IMR-90 (cell line): ENCODE measurements at regions not wholly inside any gene's neighbourhood (a gene's known extent, or its start where the extent isn't known, plus 50 kb on each side); places are given as distances from the start of the nearest gene placed in this dataset.

Source experiments
- ATAC-seq: fragments of 200-7000 bp; cut with Tn5 transposase; 2 replicates; pipeline ENCODE4 v1.9.1; 2020; ENCODE audit warnings: low read depth, mild to moderate bottlenecking, moderate library complexity
- BruUV-seq: library from RNA; stranded (reverse); fragments of 400-500 nt; replicated peaks from 2 replicates; lab custom pipeline; 2021; lab: Mats Ljungman, UMichigan
- CTCF ChIA-PET: fragments of 300-600 bp; formaldehyde crosslinking; extraction: SDS; loops from one replicate; lab custom pipeline; 2021; ENCODE audit warnings: antibody characterized with exemption; lab: Yijun Ruan, JAX
- POLR2A ChIA-PET: fragments of 300-600 bp; sonication (Branson Sonifier 250); formaldehyde crosslinking; loops from one replicate; lab custom pipeline; 2022; ENCODE audit warnings: antibody characterized with exemption; ENCODE audit not compliant: unreplicated experiment; lab: Charles Lee
- DNase-seq: peaks from one replicate; pipeline ENCODE4 v3.0.0; 2013
- H2AFZ ChIP-seq: replicated peaks from 2 replicates; pipeline ENCODE3; 2013; ENCODE audit warnings: low read length, mild to moderate bottlenecking; ENCODE audit not compliant: poor library complexity
- H2AK5ac ChIP-seq: 2 replicates; pipeline ENCODE4 v1.6.1; 2013; ENCODE audit warnings: low read depth, low read length, inconsistent platforms
- H2AK9ac ChIP-seq: replicated peaks from 2 replicates; pipeline ENCODE3; 2013; ENCODE audit warnings: mild to moderate bottlenecking, low read depth, low read length, moderate library complexity; ENCODE audit not compliant: poor library complexity
- H2BK120ac ChIP-seq: 2 replicates; pipeline ENCODE4 v1.6.1; 2013; ENCODE audit warnings: low read depth, low read length, inconsistent platforms
- H2BK15ac ChIP-seq: 3 replicates; pipeline ENCODE4 v1.6.1; 2013; ENCODE audit warnings: low read depth, low read length, inconsistent platforms
- H2BK20ac ChIP-seq: 2 replicates; pipeline ENCODE4 v1.6.1; 2013; ENCODE audit warnings: low read depth, mild to moderate bottlenecking, inconsistent platforms, low read length, moderate library complexity
- H2BK5ac ChIP-seq: 2 replicates; pipeline ENCODE4 v1.6.1; 2013; ENCODE audit warnings: mild to moderate bottlenecking, low read depth, low read length, inconsistent platforms; ENCODE audit not compliant: poor library complexity, severe bottlenecking
- H3K14ac ChIP-seq: replicated peaks from 2 replicates; pipeline ENCODE4 v1.6.1; 2013; ENCODE audit warnings: low read depth, low read length, inconsistent platforms
- H3K18ac ChIP-seq: 2 replicates; pipeline ENCODE4 v1.6.1; 2013; ENCODE audit warnings: low read depth, low read length, control low read depth
- H3K23ac ChIP-seq: 2 replicates; pipeline ENCODE4 v1.6.1; 2013; ENCODE audit warnings: low read depth, low read length, inconsistent platforms
- H3K27ac ChIP-seq: 2 replicates; pipeline ENCODE4 v1.5.1; 2013; ENCODE audit warnings: mild to moderate bottlenecking, control low read depth, low read length; ENCODE audit not compliant: insufficient read depth
- H3K27me3 ChIP-seq: 2 replicates; pipeline ENCODE4 v1.6.1; 2013; ENCODE audit warnings: low read length; ENCODE audit not compliant: control insufficient read depth, insufficient read depth
- H3K36me3 ChIP-seq: 2 replicates; pipeline ENCODE4 v1.6.1; 2013; ENCODE audit warnings: low read length, mixed read lengths; ENCODE audit not compliant: control insufficient read depth, insufficient read depth
- H3K4ac ChIP-seq: 2 replicates; pipeline ENCODE4 v1.6.1; 2013; ENCODE audit warnings: low read depth, low read length, inconsistent platforms
- H3K4me1 ChIP-seq: 2 replicates; pipeline ENCODE4 v1.6.1; 2013; ENCODE audit warnings: low read length, mixed read lengths; ENCODE audit not compliant: control insufficient read depth, insufficient read depth
- H3K4me2 ChIP-seq: 2 replicates; pipeline ENCODE4 v1.6.1; 2013; ENCODE audit warnings: low read depth, mild to moderate bottlenecking, control low read depth, low read length, moderate library complexity
- H3K4me3 ChIP-seq: 2 replicates; pipeline ENCODE4 v1.5.1; 2013; ENCODE audit warnings: low read depth, mild to moderate bottlenecking, control low read depth, low read length, moderate library complexity; ENCODE audit not compliant: insufficient read depth
- H3K56ac ChIP-seq: 2 replicates; pipeline ENCODE4 v1.6.1; 2013; ENCODE audit warnings: low read length, inconsistent platforms; ENCODE audit not compliant: insufficient read depth; ENCODE audit errors: extremely low read depth
- H3K79me1 ChIP-seq, 2 experiments: 2 replicates each; pipeline ENCODE4 v1.6.1; 2013; ENCODE audit warnings: low read length in 2 of 2, inconsistent platforms in 1 of 2, low read depth in 1 of 2
- H3K9ac ChIP-seq: 2 replicates; pipeline ENCODE4 v1.6.1; 2013; ENCODE audit warnings: low read depth, low read length, control low read depth
- H3K9me1 ChIP-seq: 2 replicates; pipeline ENCODE4 v1.6.1; 2013; ENCODE audit warnings: low read length, inconsistent platforms; ENCODE audit not compliant: insufficient read depth
- H3K9me3 ChIP-seq: 2 replicates; pipeline ENCODE4 v1.6.1; 2013; ENCODE audit warnings: low read length; ENCODE audit not compliant: control insufficient read depth, insufficient read depth
- H4K20me1 ChIP-seq: 2 replicates; pipeline ENCODE4 v1.6.1; 2013; ENCODE audit warnings: low read length, inconsistent platforms; ENCODE audit not compliant: insufficient read depth
- H4K5ac ChIP-seq: 2 replicates; pipeline ENCODE4 v1.6.1; 2013; ENCODE audit warnings: mild to moderate bottlenecking, low read depth, low read length, control low read depth
- H4K8ac ChIP-seq, 2 experiments: 2 replicates each; pipeline ENCODE4 v1.6.1; 2013; ENCODE audit warnings: low read depth in 2 of 2, low read length in 2 of 2, control low read depth in 1 of 2, inconsistent platforms in 1 of 2
- H4K91ac ChIP-seq: 2 replicates; pipeline ENCODE4 v1.6.1; 2013; ENCODE audit warnings: low read depth, low read length, inconsistent platforms; ENCODE audit not compliant: insufficient read depth
- BHLHE40 ChIP-seq: fragments of 150-350 bp; IDR thresholded peaks from 2 replicates; pipeline ENCODE4 v1.6.1; 2016; ENCODE audit warnings: mild to moderate bottlenecking, low read depth, low read length
- CEBPB ChIP-seq: IDR thresholded peaks from 2 replicates; pipeline ENCODE4 v1.6.1; 2012; ENCODE audit warnings: low read depth, low read length, improper control_type of control experiment
- CHD1 ChIP-seq: IDR thresholded peaks from 2 replicates; pipeline ENCODE4 v1.6.1; 2012; ENCODE audit warnings: low read depth, low read length, improper control_type of control experiment
- CTCF ChIP-seq: conservative IDR thresholded peaks from 2 replicates; pipeline ENCODE4 v1.5.1; 2012; ENCODE audit warnings: mild to moderate bottlenecking, low read depth, low read length, improper control_type of control experiment
- ELK1 ChIP-seq: fragments of 150-350 bp; IDR thresholded peaks from 2 replicates; pipeline ENCODE4 v1.6.1; 2016; ENCODE audit warnings: low read depth, mild to moderate bottlenecking, low read length, moderate library complexity, borderline replicate concordance
- FOS ChIP-seq: fragments of 150-350 bp; IDR thresholded peaks from 2 replicates; pipeline ENCODE4 v1.6.1; 2016; ENCODE audit warnings: low read depth, low read length
- MAFK ChIP-seq: IDR thresholded peaks from 2 replicates; pipeline ENCODE4 v1.6.1; 2012; ENCODE audit warnings: low read depth, low read length, improper control_type of control experiment
- MAZ ChIP-seq: IDR thresholded peaks from 2 replicates; pipeline ENCODE4 v1.6.1; 2012; ENCODE audit warnings: low read depth, mild to moderate bottlenecking, low read length, improper control_type of control experiment, moderate library complexity, borderline replicate concordance
- MXI1 ChIP-seq: IDR thresholded peaks from 2 replicates; pipeline ENCODE4 v1.6.1; 2012; ENCODE audit warnings: low read depth, mild to moderate bottlenecking, low read length, moderate library complexity, borderline replicate concordance
- NFE2L2 ChIP-seq: fragments of 150-350 bp; IDR thresholded peaks from 2 replicates; pipeline ENCODE4 v1.6.1; 2016; ENCODE audit warnings: low read depth, mild to moderate bottlenecking, low read length
- POLR2A ChIP-seq: IDR thresholded peaks from 2 replicates; pipeline ENCODE4 v1.6.1; 2012; ENCODE audit warnings: mild to moderate bottlenecking, low read depth, low read length
- RAD21 ChIP-seq: IDR thresholded peaks from 2 replicates; pipeline ENCODE4 v1.6.1; 2012; ENCODE audit warnings: low read length, improper control_type of control experiment
- RCOR1 ChIP-seq: IDR thresholded peaks from 2 replicates; pipeline ENCODE4 v1.6.1; 2012; ENCODE audit warnings: mild to moderate bottlenecking, low read length, improper control_type of control experiment; ENCODE audit not compliant: insufficient replicate concordance
- RFX5 ChIP-seq: IDR thresholded peaks from 2 replicates; pipeline ENCODE4 v1.8.0; 2012; ENCODE audit warnings: low read depth, mild to moderate bottlenecking, low read length, moderate library complexity
- SMC3 ChIP-seq: fragments of 150-350 bp; IDR thresholded peaks from 2 replicates; pipeline ENCODE4 v1.6.1; 2016; ENCODE audit warnings: low read depth, mild to moderate bottlenecking, antibody characterized with exemption, low read length, moderate library complexity
- USF2 ChIP-seq: fragments of 150-350 bp; IDR thresholded peaks from 2 replicates; pipeline ENCODE4 v1.6.1; 2017; ENCODE audit warnings: mild to moderate bottlenecking, antibody characterized with exemption, low read length, low read depth
- WGBS, 2 experiments: methylation state at CpG; one replicate each; pipeline versions ENCODE4 v1.1.5 to v1.1.7; 2013; ENCODE audit warnings: missing lambda C conversion rate in 2 of 2; ENCODE audit not compliant: insufficient read length in 1 of 2; ENCODE audit errors: extremely low coverage in 2 of 2; 5-methylcytosine and 5-hydroxymethylcytosine counted together
- dilution Hi-C: fragments of 300-500 bp; cut with HindIII; formaldehyde crosslinking; loops from one replicate; pipeline ENCODE4 v1.14.3; 2018; ENCODE audit warnings: low sequenced_read_pairs; ENCODE audit not compliant: unreplicated experiment
- in situ Hi-C: fragments of 300-500 bp; cut with MboI; formaldehyde crosslinking; loops from 3 replicates; pipeline ENCODE4 v1.14.3; 2019; ENCODE audit warnings: low sequenced_read_pairs, inconsistent platforms, mixed read lengths
- intact Hi-C: fragments of 100-400 bp; cut with micrococcal nuclease; formaldehyde crosslinking; loops from 2 replicates; pipeline ENCODE4 v1.10.0; 2022

- no TSS peak for BruUV-seq
- in situ Hi-C loops (no loop called here), intact Hi-C loops (no loop called here), dilution Hi-C loops (no loop called here)
- Histone ChIP-seq H2AK5ac (no peak overlapping the region), H2BK15ac (no peak overlapping the region), H3K9me3 (peaks cover 12% of the 10 kb centered on the region), H3K14ac (no peak overlapping the region), H4K8ac (no peak overlapping the region), H2BK5ac (no peak overlapping the region), H3K23ac (no peak overlapping the region), H3K4me3 (no peak overlapping the region), H4K91ac (no peak overlapping the region), H3K27ac (no peak overlapping the region), H3K4me2 (no peak overlapping the region), H3K9me1 (no peaks in the 10 kb centered on the region), H3K4me1 (no peaks in the 10 kb centered on the region), H3K18ac (no peak overlapping the region), H3K79me1 (no peaks in the 10 kb centered on the region), H2AFZ (no peak overlapping the region), H4K5ac (no peak overlapping the region), H2AK9ac (no peak overlapping the region), H3K36me3 (no peaks in the 10 kb centered on the region), H2BK120ac (no peak overlapping the region), H3K27me3 (no peaks in the 10 kb centered on the region), H3K56ac (no peak overlapping the region), H4K20me1 (no peaks in the 10 kb centered on the region), H3K9ac (no peak overlapping the region), H3K4ac (no peak overlapping the region), H2BK20ac (no peak overlapping the region)
- ATAC-seq (no peak), DNase-seq (no peak)
- TF ChIP-seq CHD1, result no peak
- no peak for TF ChIP-seq MXI1
- TF ChIP-seq SMC3, result no peak
- no peak for TF ChIP-seq CEBPB
- no peak for TF ChIP-seq NFE2L2
- TF ChIP-seq RCOR1, result no peak
- no peak for TF ChIP-seq MAZ
- no peak for TF ChIP-seq ELK1
- no peak for TF ChIP-seq POLR2A
- TF ChIP-seq CTCF, result no peak
- TF ChIP-seq BHLHE40, result no peak
- no peak for TF ChIP-seq RFX5
- TF ChIP-seq FOS, result no peak
- no peak for TF ChIP-seq MAFK
- TF ChIP-seq USF2, result no peak
- TF ChIP-seq RAD21, result no peak
- CTCF ChIA-PET, result no interaction called here
- WGBS, 2 experiments, result 17% methylated on average over 1 of the region's 4 CpGs; no CpG with 5 or more reads in 1 of the 2 experiments
- POLR2A ChIA-PET, result no interaction called here
These were observed 1041.5 kb downstream of the AACS start for GRCh38 chr12:126106706-126107105.
